Keratinocyte (primary cell): ENCODE measurements at regions not wholly inside any gene's neighbourhood (a gene's known extent, or its start where the extent isn't known, plus 50 kb on each side); places are given as distances from the start of the nearest gene placed in this dataset.

Experiments used
- DNase-seq: peaks from one replicate; pipeline ENCODE4 v3.0.0-alpha.2; 2011; ENCODE audit warnings: low read depth, missing footprints, low spot score
- FAIRE-seq: peaks from 2 replicates; lab custom pipeline; 2011; peaks lifted over from hg19 to GRCh38; lab: Jason Lieb, UNC
- H2AFZ ChIP-seq: 2 replicates; pipeline ENCODE4 v1.6.0; 2012; ENCODE audit warnings: low read length, control low read depth, inconsistent platforms; ENCODE audit not compliant: control insufficient read depth
- H3K27ac ChIP-seq: 2 replicates; pipeline ENCODE4 v1.5.1; 2011; ENCODE audit warnings: low read length; ENCODE audit not compliant: control insufficient read depth, insufficient read depth
- H3K27me3 ChIP-seq: 3 replicates; pipeline ENCODE4 v1.6.0; 2011; ENCODE audit warnings: low read length; ENCODE audit not compliant: control insufficient read depth, insufficient read depth; ENCODE audit errors: extremely low read depth
- H3K36me3 ChIP-seq, 2 experiments: 2 replicates in 1 of 2; 3 replicates in 1 of 2; pipeline ENCODE4 v1.5.1; 2011; ENCODE audit warnings: low read length in 2 of 2, mild to moderate bottlenecking in 1 of 2; ENCODE audit not compliant: control insufficient read depth in 2 of 2, insufficient read depth in 2 of 2; ENCODE audit errors: extremely low read depth in 1 of 2
- H3K4me1 ChIP-seq: 3 replicates; pipeline ENCODE4 v1.5.1; 2011; ENCODE audit warnings: low read length; ENCODE audit not compliant: control insufficient read depth, insufficient read depth; ENCODE audit errors: extremely low read depth
- H3K4me2 ChIP-seq: 3 replicates; pipeline ENCODE4 v1.6.0; 2011; ENCODE audit warnings: low read depth, low read length; ENCODE audit not compliant: control insufficient read depth, insufficient read depth; ENCODE audit errors: extremely low read depth
- H3K4me3 ChIP-seq, 3 experiments: fragments of 200-600 bp in 1 of 3; sonication (generic) in 1 of 3; 2 replicates in 2 of 3; 3 replicates in 1 of 3; pipeline ENCODE4 v1.5.1; 2011 to 2016; ENCODE audit warnings: low read length in 3 of 3, mild to moderate bottlenecking in 3 of 3, control low read depth in 2 of 3, inconsistent platforms in 1 of 3, low read depth in 1 of 3, mixed read lengths in 1 of 3, mixed run types in 1 of 3, moderate library complexity in 1 of 3; ENCODE audit not compliant: control insufficient read depth in 2 of 3, insufficient read depth in 2 of 3; ENCODE audit errors: extremely low read depth in 1 of 3
- H3K79me2 ChIP-seq: 2 replicates; pipeline ENCODE4 v1.6.0; 2012; ENCODE audit warnings: low read length; ENCODE audit not compliant: control insufficient read depth, insufficient read depth
- H3K9ac ChIP-seq: 3 replicates; pipeline ENCODE4 v1.6.0; 2011; ENCODE audit warnings: low read length; ENCODE audit not compliant: control insufficient read depth, insufficient read depth; ENCODE audit errors: extremely low read depth
- H3K9me1 ChIP-seq: 3 replicates; pipeline ENCODE4 v1.6.0; 2011; ENCODE audit warnings: low read length; ENCODE audit not compliant: control insufficient read depth, insufficient read depth; ENCODE audit errors: extremely low read depth
- H3K9me3 ChIP-seq: 2 replicates; pipeline ENCODE4 v1.5.1; 2012; ENCODE audit warnings: low read depth, low read length; ENCODE audit not compliant: control insufficient read depth
- H4K20me1 ChIP-seq: 3 replicates; pipeline ENCODE4 v1.6.0; 2011; ENCODE audit warnings: low read length; ENCODE audit not compliant: control insufficient read depth, insufficient read depth; ENCODE audit errors: extremely low read depth
- CTCF ChIP-seq, 3 experiments: IDR thresholded peaks in 1 of 3; conservative IDR thresholded peaks in 1 of 3; optimal IDR thresholded peaks in 1 of 3; 2 replicates in 2 of 3; 3 replicates in 1 of 3; pipeline versions ENCODE3 to v1.5.1; 2011; ENCODE audit warnings: low read length in 3 of 3, mild to moderate bottlenecking in 3 of 3, moderate library complexity in 2 of 3, control low read depth in 1 of 3, inconsistent platforms in 1 of 3; ENCODE audit not compliant: insufficient read depth in 2 of 3; ENCODE audit errors: extremely low read depth in 1 of 3
- EZH2 ChIP-seq: IDR thresholded peaks from one replicate; pipeline ENCODE4 v1.6.1; 2012; ENCODE audit warnings: inconsistent platforms, mild to moderate bottlenecking, low read length, moderate library complexity
- dilution Hi-C: fragments of 300-500 bp; cut with MboI; formaldehyde crosslinking; loops from one replicate; pipeline ENCODE4 v1.7.0; 2020; ENCODE audit warnings: low sequenced_read_pairs; ENCODE audit not compliant: extremely low pct_ligation_motif_present

- no peaks in the 10 kb centered on the region for H4K20me1 ChIP-seq
- FAIRE-seq: no peak
- dilution Hi-C loops: no loop called here
- no peaks in the 10 kb centered on the region for H3K9me1 ChIP-seq
- H3K9me3 ChIP-seq: no peaks in the 10 kb centered on the region
- no peak overlapping the region for H3K4me3 ChIP-seq
- no peak overlapping the region for H3K27ac ChIP-seq
- no peaks in the 10 kb centered on the region for H3K4me1 ChIP-seq
- no peaks in the 10 kb centered on the region for H3K36me3 ChIP-seq
- peaks cover 14% of the 10 kb centered on the region for H3K27me3 ChIP-seq
- no peak overlapping the region for H3K4me2 ChIP-seq
- no peak overlapping the region for H2AFZ ChIP-seq
- TF ChIP-seq EZH2 (no peak), CTCF (optimal IDR thresholded peaks at IDR 0.05 in 1 of 3, IDR thresholded peaks at IDR 0.05 in 1 of 3, conservative IDR thresholded peaks at IDR 0.05 in 1 of 3; ENCODE audit: extremely low read depth in 1 of 3, insufficient read depth in 2 of 3, low read length in 3 of 3) (no peak)
- H3K9ac ChIP-seq: no peak overlapping the region
- DNase-seq: no peak
- no peaks in the 10 kb centered on the region for H3K79me2 ChIP-seq
Observed at GRCh38 chr20:60808003-60808672, 443.9 kb upstream of the CDH4 start.

- H3K4me3 ChIP-seq: no peak overlapping the region
- H3K9me3 ChIP-seq: no peaks in the 10 kb centered on the region
- no peak overlapping the region for H3K4me2 ChIP-seq
- H3K4me1 ChIP-seq: no peaks in the 10 kb centered on the region
- H3K9me1 ChIP-seq: no peaks in the 10 kb centered on the region
- no peaks in the 10 kb centered on the region for H3K79me2 ChIP-seq
- TF ChIP-seq CTCF (optimal IDR thresholded peaks at IDR 0.05 in 1 of 3, IDR thresholded peaks at IDR 0.05 in 1 of 3, conservative IDR thresholded peaks at IDR 0.05 in 1 of 3; ENCODE audit: extremely low read depth in 1 of 3, insufficient read depth in 2 of 3, low read length in 3 of 3) (no peak), EZH2 (no peak)
- peaks cover 16% of the 10 kb centered on the region for H3K27me3 ChIP-seq
- no peaks in the 10 kb centered on the region for H4K20me1 ChIP-seq
- FAIRE-seq (no peak), DNase-seq (no peak)
- H2AFZ ChIP-seq: no peak overlapping the region
- dilution Hi-C loops: no loop called here
- no peaks in the 10 kb centered on the region for H3K36me3 ChIP-seq
- H3K27ac ChIP-seq: no peak overlapping the region
- H3K9ac ChIP-seq: no peak overlapping the region
Observed at GRCh38 chr20:60808701-60809100, 443.4 kb upstream of the CDH4 start.
